HG02840 (cell line): ENCODE measurements at regions not wholly inside any gene's neighbourhood (a gene's known extent, or its start where the extent isn't known, plus 50 kb on each side); places are given as distances from the start of the nearest gene placed in this dataset.

Source experiments
- ATAC-seq: cut with Tn5 transposase; IDR thresholded peaks from one replicate; pipeline ENCODE4 v1.9.1; 2021; ENCODE audit warnings: mild to moderate bottlenecking, moderate library complexity, moderate number of reproducible peaks; ENCODE audit not compliant: unreplicated experiment, low FRiP score

GRCh38 chr6:163729127-163729872 lies 314.8 kb downstream of the QKI start:
- no peak for ATAC-seq

- no peak for ATAC-seq
Observed at GRCh38 chr6:163728442-163729126, 314.1 kb downstream of the QKI start.

GRCh38 chr6:163726037-163726695 lies 311.6 kb downstream of the QKI start:
- no peak for ATAC-seq

GRCh38 chr6:163725008-163725941 lies 310.8 kb downstream of the QKI start:
- ATAC-seq, result no peak

- ATAC-seq, result no peak
Observed at GRCh38 chr6:163724196-163724595, 309.7 kb downstream of the QKI start.

- no peak for ATAC-seq
Observed at GRCh38 chr6:163723759-163724158, 309.2 kb downstream of the QKI start.

GRCh38 chr6:163721922-163722692 lies 307.6 kb downstream of the QKI start:
- ATAC-seq, result no peak

GRCh38 chr6:163721435-163721834 lies 306.9 kb downstream of the QKI start:
- no peak for ATAC-seq

- no peak for ATAC-seq
Observed at GRCh38 chr6:163720460-163721235, 306.1 kb downstream of the QKI start.

- no peak for ATAC-seq
Observed at GRCh38 chr6:163720005-163720404, 305.5 kb downstream of the QKI start.

- no peak for ATAC-seq
Observed at GRCh38 chr6:163719028-163719742, 304.7 kb downstream of the QKI start.

- no peak for ATAC-seq
Observed at GRCh38 chr6:163718537-163718936, 304.0 kb downstream of the QKI start.

GRCh38 chr6:163717106-163717764 lies 302.7 kb downstream of the QKI start:
- no peak for ATAC-seq

- no peak for ATAC-seq
Observed at GRCh38 chr6:163716690-163717089, 302.2 kb downstream of the QKI start.

GRCh38 chr6:163715846-163716245 lies 301.3 kb downstream of the QKI start:
- no peak for ATAC-seq

- no peak for ATAC-seq
Observed at GRCh38 chr6:163714179-163714578, 299.7 kb downstream of the QKI start.

- ATAC-seq, result no peak
Observed at GRCh38 chr6:163712981-163713380, 298.5 kb downstream of the QKI start.

- no peak for ATAC-seq
Observed at GRCh38 chr6:163712566-163712961, 298.0 kb downstream of the QKI start.
